Hematopoietic multipotent progenitor cell treated with erythropoietin and hydrocortisone succinate and interleukin-3 and kit ligand, for 4 days (in vitro differentiated cells): ENCODE measurements at regions not wholly inside any gene's neighbourhood (a gene's known extent, or its start where the extent isn't known, plus 50 kb on each side); places are given as distances from the start of the nearest gene placed in this dataset.

ENCODE experiments used
- DNase-seq: peaks from one replicate; pipeline ENCODE4 v3.0.0-alpha.2; 2015

GRCh38 chr11:69366591-69366990 is 72.6 kb downstream of the MYEOV start:
- no peak for DNase-seq

DNA sequence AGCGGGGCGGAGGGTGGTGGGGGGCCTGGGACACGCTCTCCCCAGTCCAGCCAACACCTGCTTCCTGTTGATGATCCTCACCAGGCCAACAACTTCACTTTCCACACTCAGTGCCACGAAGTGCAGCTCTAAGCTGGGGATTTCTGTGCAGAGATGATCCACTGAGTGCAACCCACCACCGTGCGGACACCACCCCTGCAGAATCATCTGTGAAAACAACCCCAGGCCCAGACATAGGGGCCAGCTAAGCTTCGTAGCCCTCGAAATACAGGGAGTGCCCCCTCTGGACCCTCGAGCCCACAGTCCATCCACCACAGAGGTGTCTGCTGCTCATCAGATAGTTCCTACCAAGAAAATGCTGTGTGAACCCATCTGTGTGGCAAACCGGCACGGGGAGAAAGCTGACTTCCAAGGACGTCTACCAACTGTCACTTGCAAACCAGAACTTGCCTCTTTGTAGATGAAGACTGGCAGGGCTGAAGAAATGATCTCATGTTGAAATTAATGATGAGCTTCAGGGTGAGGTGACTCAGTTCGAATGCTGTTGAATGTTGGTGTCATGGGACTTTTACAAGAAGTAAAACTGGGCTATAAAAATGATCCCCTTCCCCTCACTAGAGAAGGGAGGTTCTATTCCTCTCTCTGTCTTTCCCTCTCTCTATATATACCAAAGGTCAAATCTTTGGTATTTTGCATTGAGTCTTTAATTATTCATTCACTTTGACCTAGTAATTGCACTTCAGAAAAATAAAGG is 73.4 kb downstream of the MYEOV start:
- DNase-seq: no peak

GRCh38 chr11:69368119-69368880 is 74.3 kb downstream of the MYEOV start:
- DNase-seq: no peak

DNA sequence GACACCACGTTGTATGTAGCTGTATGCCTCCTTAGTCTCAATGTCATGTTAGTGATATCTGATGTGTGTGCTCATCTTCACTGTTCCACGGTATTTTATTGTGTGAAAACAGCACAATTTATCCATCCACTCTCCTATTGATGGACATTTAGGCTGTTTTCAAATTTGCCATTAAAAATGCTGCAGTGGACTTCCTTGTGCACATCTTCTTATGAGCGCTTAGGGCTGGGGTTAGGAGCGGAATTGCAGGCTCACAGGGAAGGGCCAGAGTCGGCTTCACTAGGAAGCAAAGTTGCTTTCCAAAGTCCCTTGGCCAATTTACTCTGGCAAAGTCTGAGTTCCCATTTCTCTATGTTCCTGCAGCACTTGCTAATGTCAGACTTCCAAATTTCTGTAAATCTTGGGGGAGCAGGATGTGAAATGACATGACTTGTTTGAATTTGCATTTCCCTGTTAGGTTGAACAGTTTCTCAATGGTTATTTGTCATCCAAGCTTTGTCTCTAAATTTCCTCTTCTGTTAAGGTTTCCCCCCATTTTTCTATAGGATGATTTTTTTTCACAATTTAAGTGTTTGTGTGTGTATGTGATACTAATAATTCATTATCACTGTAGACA is 75.4 kb downstream of the MYEOV start:
- DNase-seq: no peak

GRCh38 chr11:69369945-69370344 is 76.0 kb downstream of the MYEOV start:
- no peak for DNase-seq

GRCh38 chr11:69370984-69371709 is 77.2 kb downstream of the MYEOV start:
- DNase-seq: no peak

DNA sequence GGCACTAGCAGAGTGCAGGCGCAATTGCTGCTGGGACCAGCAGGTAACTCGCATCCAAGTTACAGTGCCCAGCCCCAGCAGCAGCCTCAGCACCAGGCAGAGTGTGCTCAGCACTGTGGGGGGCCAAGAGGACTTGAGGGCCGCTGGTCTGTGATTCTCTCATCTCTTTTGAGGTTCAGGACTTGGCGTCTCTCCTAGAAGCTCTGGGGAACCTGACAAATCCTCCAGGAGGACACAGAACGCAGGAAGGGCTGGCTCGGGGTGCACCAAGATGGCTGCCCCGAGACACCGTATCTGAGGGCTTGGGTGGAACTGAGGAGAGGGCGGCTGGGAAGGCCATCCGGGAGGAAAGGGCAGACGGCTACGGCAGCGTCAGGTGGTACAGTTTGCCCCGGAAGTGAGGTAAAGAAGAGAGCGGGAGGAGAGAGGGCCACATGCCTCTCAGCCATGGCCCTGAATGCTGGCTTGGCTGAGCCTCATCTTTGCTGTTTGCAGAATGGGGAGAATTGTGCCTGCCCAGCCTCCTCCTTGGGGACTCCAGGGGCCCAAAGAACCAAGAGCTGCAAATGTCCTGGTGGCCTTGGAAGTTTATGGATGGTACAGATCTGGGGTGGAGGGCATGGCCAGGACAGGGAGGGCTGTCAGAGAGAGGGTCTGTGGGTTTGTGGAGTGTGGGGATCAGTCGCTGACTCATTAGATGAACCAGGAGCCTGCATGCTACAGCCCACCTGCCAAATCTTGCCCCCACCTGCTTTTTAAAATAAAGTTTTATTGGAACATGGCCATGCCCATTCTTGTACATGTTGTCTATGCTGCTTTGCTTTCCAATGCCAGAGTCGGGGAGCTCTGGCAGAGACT is 78.0 kb downstream of the MYEOV start:
- DNase-seq: no peak

GRCh38 chr11:69372589-69373250 is 78.8 kb downstream of the MYEOV start:
- DNase-seq: no peak

- no peak for DNase-seq
Observed at GRCh38 chr11:69373251-69373635, 79.3 kb downstream of the MYEOV start.

GRCh38 chr11:69374110-69374945 is 80.4 kb downstream of the MYEOV start:
- DNase-seq: peak; percentile 91

DNA sequence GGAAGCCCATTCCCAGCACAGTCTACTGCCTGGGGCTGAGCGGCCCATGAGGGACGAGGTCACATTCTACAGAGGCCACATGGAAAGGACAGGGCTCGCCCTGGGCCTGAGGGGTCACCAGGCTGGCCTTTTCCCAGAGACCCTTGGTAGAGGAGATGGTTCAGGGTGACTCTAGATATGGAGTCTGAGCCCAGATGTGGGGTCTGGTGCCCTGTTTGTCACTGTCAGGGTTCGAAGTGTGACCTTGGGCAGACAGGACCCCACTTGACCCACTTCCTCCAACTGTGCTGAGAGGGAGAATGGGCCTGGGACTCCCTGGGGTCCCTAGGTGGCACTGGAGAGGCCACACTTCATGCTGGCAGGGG is 81.0 kb downstream of the MYEOV start:
- peak; percentile 37 for DNase-seq

DNA sequence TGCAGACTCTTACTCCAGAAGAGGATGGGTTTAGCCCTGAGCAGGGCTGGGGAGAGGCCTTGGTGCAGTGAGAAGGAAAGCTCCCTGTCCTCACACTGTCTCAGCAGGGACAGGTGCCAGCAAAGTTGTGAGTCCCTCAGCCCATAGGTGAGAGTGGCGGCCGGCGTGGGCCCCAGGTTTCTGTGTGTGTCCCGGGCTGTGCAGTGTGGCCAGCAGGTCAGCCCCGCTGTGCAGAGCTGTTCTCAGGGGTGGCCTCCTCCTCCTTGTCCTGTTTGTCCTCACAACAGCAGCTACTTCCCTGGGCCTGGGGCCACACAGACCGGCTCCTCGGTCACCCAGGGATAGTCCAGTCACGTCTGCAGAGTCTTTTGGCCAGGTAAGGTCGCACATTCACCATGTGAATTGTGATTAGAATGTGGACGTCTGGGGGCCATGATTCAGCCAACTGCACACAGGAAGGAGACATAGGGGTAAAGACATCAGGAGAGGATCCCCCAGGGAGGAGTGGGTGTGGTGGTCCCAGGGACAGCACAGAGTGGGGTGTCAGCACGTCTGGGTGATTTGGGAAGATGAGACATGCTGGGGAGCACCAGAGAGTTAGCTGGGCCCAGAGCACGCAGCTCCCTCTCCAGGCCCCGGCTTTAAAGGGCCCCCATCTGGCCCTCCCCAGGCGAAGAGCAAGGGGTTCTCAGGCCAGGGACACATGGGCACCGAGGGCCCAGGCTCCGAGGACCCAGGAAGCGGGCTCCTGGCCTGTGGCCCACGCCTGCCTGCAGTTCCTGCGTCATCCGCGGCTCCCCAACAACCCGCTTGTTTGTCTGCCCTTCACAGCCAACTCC is 81.6 kb downstream of the MYEOV start:
- peak; percentile 39 for DNase-seq

- DNase-seq: no peak
Observed at GRCh38 chr11:69376155-69377028, 82.4 kb downstream of the MYEOV start.

GRCh38 chr11:69377029-69377952 is 83.3 kb downstream of the MYEOV start:
- DNase-seq: peak; percentile 47

DNA sequence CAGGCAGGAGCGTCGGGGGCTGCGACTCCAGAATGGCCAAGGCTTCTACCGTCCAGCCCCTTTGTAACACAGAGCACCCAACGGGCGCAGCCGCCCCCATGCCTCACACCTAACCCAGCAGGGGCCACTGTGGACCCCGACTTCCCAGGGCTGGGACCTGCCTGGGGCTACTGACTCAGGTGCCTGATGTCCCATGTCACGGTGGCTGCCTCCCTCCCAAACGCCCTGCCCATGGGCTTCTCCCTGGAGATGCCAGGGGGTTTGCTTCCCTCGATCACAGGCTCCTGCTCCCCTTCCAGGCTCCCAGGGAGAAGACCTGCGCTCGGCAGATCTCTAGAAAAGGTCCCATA is 84.0 kb downstream of the MYEOV start:
- no peak for DNase-seq

- DNase-seq: no peak
Observed at GRCh38 chr11:69378303-69379141, 84.6 kb downstream of the MYEOV start.

DNA sequence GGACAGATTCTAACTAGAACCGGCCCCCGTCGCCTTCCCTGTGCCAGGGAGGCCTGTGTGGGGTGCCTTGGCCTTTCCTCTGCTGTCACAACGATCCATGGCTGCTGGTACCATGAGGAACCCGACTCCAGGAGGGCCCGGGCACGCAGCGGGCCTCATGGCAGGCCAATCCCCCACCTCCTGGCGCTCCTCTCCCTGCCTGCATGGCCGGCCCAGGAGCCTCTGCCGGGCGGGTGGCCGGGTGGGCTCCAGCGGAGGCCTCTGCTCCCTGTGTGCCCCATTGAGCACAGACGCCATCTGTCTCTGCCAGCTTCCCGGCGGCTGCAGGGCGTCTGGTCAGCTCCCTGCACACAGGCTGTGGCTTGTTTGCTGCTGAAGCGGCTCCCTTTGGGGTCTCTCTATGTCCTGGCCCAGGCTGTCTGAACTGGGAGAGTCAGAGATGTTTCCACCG is 86.5 kb downstream of the MYEOV start:
- no peak for DNase-seq
